H9 (cell line): ENCODE measurements at regions not wholly inside any gene's neighbourhood (a gene's known extent, or its start where the extent isn't known, plus 50 kb on each side); places are given as distances from the start of the nearest gene placed in this dataset.

ENCODE experiments used
- DNase-seq: peaks from one replicate; pipeline ENCODE4 v3.0.0-alpha.2; 2017
- H2AFZ ChIP-seq: one replicate; pipeline ENCODE4 v1.6.1; 2013; ENCODE audit warnings: mild to moderate bottlenecking, low read length, control low read depth, moderate library complexity
- H2AK5ac ChIP-seq: 2 replicates; pipeline ENCODE4 v1.6.1; 2013; ENCODE audit warnings: low read length, control low read depth, mixed read lengths; ENCODE audit not compliant: insufficient read length
- H2BK120ac ChIP-seq: one replicate; pipeline ENCODE4 v1.6.1; 2013; ENCODE audit warnings: low read depth, mild to moderate bottlenecking, low read length, control low read depth, inconsistent platforms; ENCODE audit not compliant: poor library complexity, severe bottlenecking
- H2BK12ac ChIP-seq: 2 replicates; pipeline ENCODE4 v1.6.1; 2013; ENCODE audit warnings: low read length, control low read depth, mixed read lengths, low read depth; ENCODE audit not compliant: insufficient read length
- H2BK15ac ChIP-seq: 2 replicates; pipeline ENCODE4 v1.6.1; 2013; ENCODE audit warnings: low read depth, low read length, control low read depth
- H2BK20ac ChIP-seq: one replicate; pipeline ENCODE4 v1.6.1; 2013; ENCODE audit warnings: low read depth, mild to moderate bottlenecking, low read length, control low read depth, inconsistent platforms; ENCODE audit not compliant: poor library complexity, severe bottlenecking
- H2BK5ac ChIP-seq: 2 replicates; pipeline ENCODE4 v1.6.1; 2013; ENCODE audit warnings: low read length, control low read depth, mixed read lengths; ENCODE audit not compliant: insufficient read length
- H3K14ac ChIP-seq: 2 replicates; pipeline ENCODE4 v1.6.1; 2013; ENCODE audit warnings: low read length, control low read depth; ENCODE audit not compliant: insufficient read depth
- H3K18ac ChIP-seq: 2 replicates; pipeline ENCODE4 v1.6.1; 2013; ENCODE audit warnings: low read depth, mild to moderate bottlenecking, mixed read lengths, low read length, control low read depth; ENCODE audit not compliant: insufficient read length
- H3K23ac ChIP-seq: 2 replicates; pipeline ENCODE4 v1.6.1; 2013; ENCODE audit warnings: low read length, control low read depth, mixed read lengths, low read depth; ENCODE audit not compliant: insufficient read length
- H3K23me2 ChIP-seq: 2 replicates; pipeline ENCODE4 v1.6.1; 2013; ENCODE audit warnings: low read depth, mild to moderate bottlenecking, mixed read lengths, low read length, control low read depth; ENCODE audit not compliant: insufficient read length, poor library complexity, severe bottlenecking
- H3K27ac ChIP-seq: 2 replicates; pipeline ENCODE4 v1.5.1; 2013; ENCODE audit warnings: low read length, control low read depth, mixed read lengths, low read depth; ENCODE audit not compliant: insufficient read length
- H3K27me3 ChIP-seq: 2 replicates; pipeline ENCODE4 v1.6.1; 2013; ENCODE audit warnings: low read length, control low read depth, inconsistent platforms; ENCODE audit not compliant: insufficient read depth
- H3K4ac ChIP-seq: 2 replicates; pipeline ENCODE4 v1.6.1; 2013; ENCODE audit warnings: low read depth, mild to moderate bottlenecking, control low read depth, inconsistent platforms, low read length, moderate library complexity
- H3K4me1 ChIP-seq: 2 replicates; pipeline ENCODE4 v1.6.1; 2013; ENCODE audit warnings: low read length, control low read depth, inconsistent platforms; ENCODE audit not compliant: insufficient read depth
- H3K4me2 ChIP-seq: 2 replicates; pipeline ENCODE4 v1.6.1; 2013; ENCODE audit warnings: low read length, control low read depth, mixed read lengths; ENCODE audit not compliant: insufficient read length, insufficient read depth
- H3K56ac ChIP-seq: 2 replicates; pipeline ENCODE4 v1.6.1; 2013; ENCODE audit warnings: low read depth, mild to moderate bottlenecking, mixed read lengths, low read length, control low read depth; ENCODE audit not compliant: insufficient read length
- H3K79me1 ChIP-seq: 2 replicates; pipeline ENCODE4 v1.6.1; 2013; ENCODE audit warnings: low read depth, mild to moderate bottlenecking, moderate library complexity, low read length, control low read depth, inconsistent platforms; ENCODE audit not compliant: insufficient read depth, poor library complexity, severe bottlenecking
- H3K79me2 ChIP-seq: 2 replicates; pipeline ENCODE4 v1.6.1; 2013; ENCODE audit warnings: low read length, control low read depth, inconsistent platforms; ENCODE audit not compliant: insufficient read depth
- H3K9ac ChIP-seq: 2 replicates; pipeline ENCODE4 v1.6.1; 2013; ENCODE audit warnings: low read length, control low read depth, mixed read lengths; ENCODE audit not compliant: insufficient read length; ENCODE audit errors: extremely low read depth
- H3K9me3 ChIP-seq: one replicate; pipeline ENCODE4 v1.6.1; 2013; ENCODE audit warnings: low read depth, low read length, inconsistent platforms; ENCODE audit not compliant: control insufficient read depth
- H3T11ph ChIP-seq: one replicate; pipeline ENCODE4 v1.6.1; 2013; ENCODE audit warnings: mild to moderate bottlenecking, low read length, control low read depth, inconsistent platforms
- H4K20me1 ChIP-seq: one replicate; pipeline ENCODE4 v1.6.1; 2013; ENCODE audit not compliant: control insufficient read depth, insufficient read length, insufficient read depth
- H4K5ac ChIP-seq: 2 replicates; pipeline ENCODE4 v1.6.1; 2013; ENCODE audit warnings: low read depth, mild to moderate bottlenecking, mixed read lengths, low read length, control low read depth; ENCODE audit not compliant: insufficient read length
- H4K8ac ChIP-seq: replicated peaks from 2 replicates; pipeline ENCODE4 v1.6.1; 2013; ENCODE audit warnings: low read length, control low read depth, mixed read lengths, low read depth; ENCODE audit not compliant: insufficient read length
- H4K91ac ChIP-seq: 2 replicates; pipeline ENCODE4 v1.6.1; 2013; ENCODE audit warnings: low read depth, mild to moderate bottlenecking, moderate library complexity, mixed read lengths, low read length, control low read depth; ENCODE audit not compliant: insufficient read length
- H3K27ac Mint-ChIP-seq, 3 experiments: 2 replicates in 2 of 3; 3 replicates in 1 of 3; pipeline ENCODE4 v1.8.0; 2020 to 2021; ENCODE audit warnings: mixed read lengths in 3 of 3, mild to moderate bottlenecking in 1 of 3, moderate library complexity in 1 of 3
- H3K27me3 Mint-ChIP-seq: 2 replicates; pipeline ENCODE4 v1.8.0; 2021; ENCODE audit warnings: low read depth, mild to moderate bottlenecking, moderate library complexity, mixed read lengths
- H3K36me3 Mint-ChIP-seq, 3 experiments: 2 replicates in 2 of 3; 3 replicates in 1 of 3; pipeline ENCODE4 v1.8.0; 2020 to 2021; ENCODE audit warnings: low read depth in 3 of 3, mixed read lengths in 3 of 3; ENCODE audit not compliant: insufficient read depth in 1 of 3
- H3K4me1 Mint-ChIP-seq, 2 experiments: 2 replicates each; pipeline ENCODE4 v1.8.0; 2020; ENCODE audit warnings: mixed read lengths in 2 of 2
- H3K4me3 Mint-ChIP-seq, 2 experiments: 2 replicates in 1 of 2; 3 replicates in 1 of 2; pipeline ENCODE4 v1.8.0; 2020 to 2021; ENCODE audit warnings: mild to moderate bottlenecking in 2 of 2, mixed read lengths in 2 of 2, moderate library complexity in 1 of 2
- H3K9me3 Mint-ChIP-seq, 2 experiments: 2 replicates in 1 of 2; 3 replicates in 1 of 2; pipeline ENCODE4 v1.8.0; 2020; ENCODE audit warnings: mild to moderate bottlenecking in 2 of 2, mixed read lengths in 2 of 2, moderate library complexity in 1 of 2
- CTCF ChIP-seq: fragments of 200-600 bp; sonication (generic); conservative IDR thresholded peaks from 3 replicates; pipeline ENCODE4 v1.8.0; 2021; ENCODE audit warnings: antibody characterized with exemption, mild to moderate bottlenecking
- WGBS: extraction: QIAGEN DNeasy Blood & Tissue Kit; methylation state at CpG from one replicate; pipeline ENCODE4 v1.1.7; 2013; ENCODE audit warnings: missing lambda C conversion rate, low lambda C conversion rate, mixed read lengths; ENCODE audit not compliant: insufficient read length; ENCODE audit errors: extremely low coverage; 5-methylcytosine and 5-hydroxymethylcytosine counted together

DNA sequence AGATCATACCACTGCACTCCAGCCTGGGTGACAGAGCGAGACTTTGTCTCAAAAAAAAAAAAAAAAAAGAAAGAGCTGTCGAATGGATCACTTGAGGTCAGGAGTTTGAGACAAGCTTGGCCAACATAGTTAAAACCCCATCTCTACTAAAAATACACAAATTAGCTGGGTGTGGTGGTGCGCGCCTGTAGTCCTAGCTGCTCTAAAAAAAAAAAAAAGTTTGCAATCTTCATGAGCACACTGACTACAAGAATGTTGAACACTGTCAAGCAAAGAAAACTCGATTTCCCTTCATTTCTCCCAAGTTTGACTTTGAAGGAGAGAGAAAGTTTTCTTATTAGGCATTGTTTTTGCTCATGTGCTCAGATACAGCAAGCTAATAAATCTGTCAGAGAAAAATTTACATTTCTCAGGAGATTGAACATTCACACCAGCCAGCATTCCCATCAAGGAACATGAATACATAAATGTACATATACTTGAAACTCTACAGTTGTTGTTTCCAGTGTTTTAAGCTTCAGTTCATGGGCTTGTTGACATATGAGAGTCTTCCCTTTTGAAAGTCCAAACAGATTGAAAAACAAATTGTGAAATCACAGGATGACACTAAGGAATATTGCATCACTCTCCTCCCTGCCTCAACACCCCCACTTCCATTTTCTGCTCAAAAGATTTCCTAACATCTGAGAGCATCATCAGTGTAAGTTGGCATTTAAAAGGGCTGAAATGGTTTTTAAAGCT lies 81.8 kb downstream of the ARRDC3 start:
- Histone ChIP-seq H3K23me2 (no peaks in the 10 kb centered on the region), H3K4ac (no peak overlapping the region), H3K9ac (no peak overlapping the region), H3K56ac (no peak overlapping the region), H3K23ac (no peak overlapping the region), H3K4me2 (no peak overlapping the region), H3K18ac (no peak overlapping the region), H4K8ac (no peak overlapping the region), H2AFZ (no peak overlapping the region), H3K79me1 (no peaks in the 10 kb centered on the region), H2BK5ac (no peak overlapping the region), H3K27ac (no peak overlapping the region), H4K20me1 (no peaks in the 10 kb centered on the region), H3K27me3 (no peaks in the 10 kb centered on the region), H3K14ac (no peak overlapping the region), H2BK12ac (no peak overlapping the region), H3K79me2 (no peaks in the 10 kb centered on the region), H2AK5ac (no peak overlapping the region), H3T11ph (no peak overlapping the region), H3K9me3 (no peaks in the 10 kb centered on the region), H2BK120ac (no peak overlapping the region), H4K5ac (no peak overlapping the region), H3K4me1 (no peaks in the 10 kb centered on the region), H2BK15ac (no peak overlapping the region), H4K91ac (no peak overlapping the region), H2BK20ac (no peak overlapping the region)
- TF ChIP-seq CTCF: no peak
- Mint-ChIP-seq H3K27me3 (no peaks in the 10 kb centered on the region), H3K36me3 (no peaks in the 10 kb centered on the region), H3K27ac (no peak overlapping the region), H3K4me3 (no peak overlapping the region), H3K9me3 (no peaks in the 10 kb centered on the region; a peak in 1 of 5 replicates), H3K4me1 (peaks cover 4 to 5% of the 10 kb centered on the region in 2 experiments; a peak in 3 of 4 replicates)
- no peak for DNase-seq
- no CpG with 5 or more reads among the region's 5 CpGs for WGBS
